Neural cell (in vitro differentiated cells): ENCODE measurements at regions not wholly inside any gene's neighbourhood (a gene's known extent, or its start where the extent isn't known, plus 50 kb on each side); places are given as distances from the start of the nearest gene placed in this dataset.

Experiments
- H2AFZ ChIP-seq: fragments of 200-600, 300-800 bp; sonication (generic), shearing (Covaris generic); 2 replicates; pipeline ENCODE4 v1.6.0; 2014; ENCODE audit warnings: low read depth, mild to moderate bottlenecking, antibody characterized with exemption, low read length, moderate library complexity
- H3F3A ChIP-seq: fragments of 200-600 bp; shearing (Covaris generic); 2 replicates; pipeline ENCODE4 v1.6.1; 2016; ENCODE audit warnings: mild to moderate bottlenecking, moderate library complexity, mixed read lengths, antibody characterized with exemption, low read length; ENCODE audit not compliant: insufficient read depth, poor library complexity, severe bottlenecking
- H3K27ac ChIP-seq: fragments of 200-600, 300-800 bp; sonication (generic), shearing (Covaris generic); 2 replicates; pipeline ENCODE4 v1.5.1; 2014; ENCODE audit warnings: mild to moderate bottlenecking, low read length, moderate library complexity
- H3K27me3 ChIP-seq: fragments of 300-800, 200-600 bp; sonication (generic), shearing (Covaris generic); 2 replicates; pipeline ENCODE4 v1.6.0; 2014; ENCODE audit warnings: mild to moderate bottlenecking, low read depth, low read length, moderate library complexity; ENCODE audit not compliant: insufficient read depth
- H3K36me3 ChIP-seq: fragments of 300-800, 200-600 bp; sonication (generic), shearing (Covaris generic); 2 replicates; pipeline ENCODE4 v1.5.1; 2014; ENCODE audit warnings: mild to moderate bottlenecking, antibody characterized with exemption, low read length, moderate library complexity; ENCODE audit not compliant: insufficient read depth
- H3K4me2 ChIP-seq: fragments of 300-800, 200-600 bp; sonication (generic), shearing (Covaris generic); 2 replicates; pipeline ENCODE4 v1.6.0; 2014; ENCODE audit warnings: mild to moderate bottlenecking, low read length
- H3K4me3 ChIP-seq: fragments of 300-800, 200-600 bp; sonication (generic), shearing (Covaris generic); 2 replicates; pipeline ENCODE4 v1.5.1; 2014; ENCODE audit warnings: mild to moderate bottlenecking, low read length, moderate library complexity
- H3K79me2 ChIP-seq: fragments of 200-600 bp; shearing (Covaris generic); replicated peaks from 2 replicates; pipeline ENCODE4 v1.6.0; 2014; ENCODE audit warnings: mild to moderate bottlenecking, low read length, moderate library complexity; ENCODE audit not compliant: insufficient read depth
- H3K9ac ChIP-seq: fragments of 300-800, 200-600 bp; sonication (generic), shearing (Covaris generic); 2 replicates; pipeline ENCODE4 v1.6.1; 2016; ENCODE audit warnings: mild to moderate bottlenecking, low read length, mixed read lengths
- H3K9me2 ChIP-seq: fragments of 200-600 bp; shearing (Covaris generic); 2 replicates; pipeline ENCODE4 v1.6.1; 2016; ENCODE audit warnings: mild to moderate bottlenecking, low read length, mixed read lengths; ENCODE audit not compliant: insufficient read depth
- H3K9me3 ChIP-seq: fragments of 200-600, 300-800 bp; sonication (generic), shearing (Covaris generic); 2 replicates; pipeline ENCODE4 v1.6.1; 2016; ENCODE audit warnings: mild to moderate bottlenecking, mixed run types, low read length, moderate library complexity, mixed read lengths
- H4K20me1 ChIP-seq: fragments of 200-600 bp; shearing (Covaris generic); 2 replicates; pipeline ENCODE4 v1.6.1; 2016; ENCODE audit warnings: mild to moderate bottlenecking, mixed run types; ENCODE audit not compliant: insufficient read depth
- EP300 ChIP-seq: fragments of 450-650 bp; conservative IDR thresholded peaks from 2 replicates; pipeline ENCODE4 v1.6.1; 2014; ENCODE audit warnings: antibody characterized with exemption, mild to moderate bottlenecking, moderate library complexity; ENCODE audit not compliant: poor library complexity, severe bottlenecking
- MXI1 ChIP-seq: fragments of 450-650 bp; conservative IDR thresholded peaks from 2 replicates; pipeline ENCODE4 v1.6.1; 2014; ENCODE audit warnings: antibody characterized with exemption, mild to moderate bottlenecking; ENCODE audit not compliant: poor library complexity, severe bottlenecking
- RAD21 ChIP-seq: fragments of 450-650 bp; conservative IDR thresholded peaks from 2 replicates; pipeline ENCODE4 v1.6.1; 2014; ENCODE audit warnings: antibody characterized with exemption, mild to moderate bottlenecking, moderate library complexity
- TAF1 ChIP-seq: IDR thresholded peaks from 2 replicates; pipeline ENCODE4 v1.6.1; 2012; ENCODE audit warnings: low read depth
- TF ChIP-seq, protein P1 (sequence below): IDR thresholded peaks from 2 replicates; pipeline ENCODE4 v1.6.1; 2012; ENCODE audit warnings: borderline replicate concordance

- Histone ChIP-seq H3K9me2 (no peaks in the 10 kb centered on the region), H3K9me3 (no peaks in the 10 kb centered on the region), H3K79me2 (no peaks in the 10 kb centered on the region), H4K20me1 (no peaks in the 10 kb centered on the region), H3K36me3 (no peaks in the 10 kb centered on the region), H3K27ac (no peak overlapping the region), H3K27me3 (no peaks in the 10 kb centered on the region), H3K4me3 (no peak overlapping the region), H3F3A (no peaks in the 10 kb centered on the region), H3K9ac (no peak overlapping the region), H3K4me2 (no peak overlapping the region), H2AFZ (no peak overlapping the region)
- TF ChIP-seq, protein P1, sequence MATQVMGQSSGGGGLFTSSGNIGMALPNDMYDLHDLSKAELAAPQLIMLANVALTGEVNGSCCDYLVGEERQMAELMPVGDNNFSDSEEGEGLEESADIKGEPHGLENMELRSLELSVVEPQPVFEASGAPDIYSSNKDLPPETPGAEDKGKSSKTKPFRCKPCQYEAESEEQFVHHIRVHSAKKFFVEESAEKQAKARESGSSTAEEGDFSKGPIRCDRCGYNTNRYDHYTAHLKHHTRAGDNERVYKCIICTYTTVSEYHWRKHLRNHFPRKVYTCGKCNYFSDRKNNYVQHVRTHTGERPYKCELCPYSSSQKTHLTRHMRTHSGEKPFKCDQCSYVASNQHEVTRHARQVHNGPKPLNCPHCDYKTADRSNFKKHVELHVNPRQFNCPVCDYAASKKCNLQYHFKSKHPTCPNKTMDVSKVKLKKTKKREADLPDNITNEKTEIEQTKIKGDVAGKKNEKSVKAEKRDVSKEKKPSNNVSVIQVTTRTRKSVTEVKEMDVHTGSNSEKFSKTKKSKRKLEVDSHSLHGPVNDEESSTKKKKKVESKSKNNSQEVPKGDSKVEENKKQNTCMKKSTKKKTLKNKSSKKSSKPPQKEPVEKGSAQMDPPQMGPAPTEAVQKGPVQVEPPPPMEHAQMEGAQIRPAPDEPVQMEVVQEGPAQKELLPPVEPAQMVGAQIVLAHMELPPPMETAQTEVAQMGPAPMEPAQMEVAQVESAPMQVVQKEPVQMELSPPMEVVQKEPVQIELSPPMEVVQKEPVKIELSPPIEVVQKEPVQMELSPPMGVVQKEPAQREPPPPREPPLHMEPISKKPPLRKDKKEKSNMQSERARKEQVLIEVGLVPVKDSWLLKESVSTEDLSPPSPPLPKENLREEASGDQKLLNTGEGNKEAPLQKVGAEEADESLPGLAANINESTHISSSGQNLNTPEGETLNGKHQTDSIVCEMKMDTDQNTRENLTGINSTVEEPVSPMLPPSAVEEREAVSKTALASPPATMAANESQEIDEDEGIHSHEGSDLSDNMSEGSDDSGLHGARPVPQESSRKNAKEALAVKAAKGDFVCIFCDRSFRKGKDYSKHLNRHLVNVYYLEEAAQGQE = no peak
- TF ChIP-seq RAD21 = no peak
These were observed 77.5 kb downstream of the LINGO1 start for GRCh38 chr15:77555232-77555631.

- Histone ChIP-seq H3K27ac (no peak overlapping the region), H3K9me3 (no peaks in the 10 kb centered on the region), H2AFZ (no peak overlapping the region)
These were observed 78.2 kb downstream of the LINGO1 start for GRCh38 chr15:77554306-77555080.

More at GRCh38 chr15:77554306-77555080, 78.2 kb downstream of the LINGO1 start:
- H3K79me2 ChIP-seq = no peaks in the 10 kb centered on the region
- H4K20me1 ChIP-seq = no peaks in the 10 kb centered on the region
- TF ChIP-seq EP300 (no peak), TAF1 (no peak), MXI1 (no peak)
- TF ChIP-seq, protein P1 = no peak
- no peak overlapping the region for H3K4me2 ChIP-seq
- no peaks in the 10 kb centered on the region for H3F3A ChIP-seq
- no peaks in the 10 kb centered on the region for H3K9me2 ChIP-seq
- H3K27me3 ChIP-seq = no peaks in the 10 kb centered on the region
- no peak overlapping the region for H3K4me3 ChIP-seq
- no peak overlapping the region for H3K9ac ChIP-seq
- no peaks in the 10 kb centered on the region for H3K36me3 ChIP-seq
